Mammary epithelial cell (primary cell): ENCODE measurements at regions not wholly inside any gene's neighbourhood (a gene's known extent, or its start where the extent isn't known, plus 50 kb on each side); places are given as distances from the start of the nearest gene placed in this dataset.

Experiments
- EZH2 ChIP-seq: IDR thresholded peaks from 2 replicates; pipeline ENCODE4 v1.6.1; 2012; ENCODE audit warnings: low read length, inconsistent platforms, borderline replicate concordance
- TF ChIP-seq, protein P1 (sequence below), 2 donors: IDR thresholded peaks in 1 of 2; conservative IDR thresholded peaks in 1 of 2; 2 replicates each; pipeline ENCODE4 v1.5.1; 2011 to 2012; ENCODE audit warnings: inconsistent platforms in 2 of 2, low read length in 2 of 2, mild to moderate bottlenecking in 2 of 2, control low read depth in 1 of 2, low read depth in 1 of 2; ENCODE audit not compliant: insufficient read depth in 1 of 2; ENCODE audit errors: extremely low read depth in 1 of 2

GRCh38 chr18:76730901-76731300 is 91.5 kb upstream of the ZNF236 start:
- TF ChIP-seq, protein P1, sequence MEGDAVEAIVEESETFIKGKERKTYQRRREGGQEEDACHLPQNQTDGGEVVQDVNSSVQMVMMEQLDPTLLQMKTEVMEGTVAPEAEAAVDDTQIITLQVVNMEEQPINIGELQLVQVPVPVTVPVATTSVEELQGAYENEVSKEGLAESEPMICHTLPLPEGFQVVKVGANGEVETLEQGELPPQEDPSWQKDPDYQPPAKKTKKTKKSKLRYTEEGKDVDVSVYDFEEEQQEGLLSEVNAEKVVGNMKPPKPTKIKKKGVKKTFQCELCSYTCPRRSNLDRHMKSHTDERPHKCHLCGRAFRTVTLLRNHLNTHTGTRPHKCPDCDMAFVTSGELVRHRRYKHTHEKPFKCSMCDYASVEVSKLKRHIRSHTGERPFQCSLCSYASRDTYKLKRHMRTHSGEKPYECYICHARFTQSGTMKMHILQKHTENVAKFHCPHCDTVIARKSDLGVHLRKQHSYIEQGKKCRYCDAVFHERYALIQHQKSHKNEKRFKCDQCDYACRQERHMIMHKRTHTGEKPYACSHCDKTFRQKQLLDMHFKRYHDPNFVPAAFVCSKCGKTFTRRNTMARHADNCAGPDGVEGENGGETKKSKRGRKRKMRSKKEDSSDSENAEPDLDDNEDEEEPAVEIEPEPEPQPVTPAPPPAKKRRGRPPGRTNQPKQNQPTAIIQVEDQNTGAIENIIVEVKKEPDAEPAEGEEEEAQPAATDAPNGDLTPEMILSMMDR (conservative IDR thresholded peaks at IDR 0.05 in 1 of 2, IDR thresholded peaks at IDR 0.05 in 1 of 2; ENCODE audit: extremely low read depth in 1 of 2, insufficient read depth in 1 of 2, low read depth in 1 of 2, low read length in 2 of 2): no peak
- TF ChIP-seq EZH2: no peak
